Naive thymus-derived CD4-positive, alpha-beta T cell (primary cell): ENCODE measurements at regions not wholly inside any gene's neighbourhood (a gene's known extent, or its start where the extent isn't known, plus 50 kb on each side); places are given as distances from the start of the nearest gene placed in this dataset.

ENCODE experiments used
- ATAC-seq: fragments of 150-1000 bp; cut with Tn5 transposase; 2 replicates; pipeline ENCODE4 v1.10.0; 2021; ENCODE audit warnings: mild to moderate bottlenecking, moderate library complexity
- CTCF ChIA-PET: fragments of 350-600 bp; sonication (Branson Sonifier 250); formaldehyde crosslinking; loops from one replicate; lab custom pipeline; 2021; ENCODE audit warnings: antibody characterized with exemption; lab: Charles Lee
- POLR2A ChIA-PET: fragments of 350-600 bp; sonication (Branson Sonifier 250); formaldehyde crosslinking; loops from one replicate; lab custom pipeline; 2021; ENCODE audit warnings: antibody characterized with exemption, inconsistent platforms; lab: Charles Lee
- DNase-seq, 9 donors: peaks; one replicate each; pipeline versions ENCODE4 v3.0.0 to v3.0.0-alpha.2; 2020 to 2022; ENCODE audit warnings: mixed read lengths in 1 of 9
- H3K27ac ChIP-seq: one replicate; pipeline ENCODE4 v1.7.0; 2013; ENCODE audit warnings: mild to moderate bottlenecking, low read depth, low read length, moderate library complexity
- H3K27me3 ChIP-seq, 2 donors: one replicate each; pipeline ENCODE4 v1.7.0; 2013; ENCODE audit warnings: low read length in 2 of 2, mild to moderate bottlenecking in 2 of 2, moderate library complexity in 2 of 2; ENCODE audit not compliant: control insufficient read depth in 2 of 2, insufficient read depth in 2 of 2
- H3K36me3 ChIP-seq, 3 experiments: 1 replicate in 2 of 3; 2 replicates in 1 of 3; pipeline ENCODE4 v1.7.0; 2013; ENCODE audit warnings: low read length in 3 of 3, mild to moderate bottlenecking in 3 of 3, moderate library complexity in 1 of 3; ENCODE audit not compliant: insufficient read depth in 3 of 3, control insufficient read depth in 2 of 3
- H3K4me1 ChIP-seq, 2 donors: one replicate each; pipeline ENCODE4 v1.7.0; 2013; ENCODE audit warnings: low read length in 2 of 2, mild to moderate bottlenecking in 2 of 2, moderate library complexity in 1 of 2; ENCODE audit not compliant: control insufficient read depth in 2 of 2, insufficient read depth in 2 of 2
- H3K4me3 ChIP-seq: 2 replicates; pipeline ENCODE4 v1.7.0; 2013; ENCODE audit warnings: mild to moderate bottlenecking, low read length
- H3K9me3 ChIP-seq, 3 experiments: 1 replicate in 2 of 3; 2 replicates in 1 of 3; pipeline ENCODE4 v1.7.0; 2013; ENCODE audit warnings: low read length in 3 of 3; ENCODE audit not compliant: control insufficient read depth in 2 of 3
- H3K27ac Mint-ChIP-seq, 9 donors: one replicate each; pipeline ENCODE4 v1.8.0; 2020 to 2022; ENCODE audit warnings: mixed read lengths in 9 of 9, mild to moderate bottlenecking in 8 of 9, moderate library complexity in 5 of 9, inconsistent platforms in 2 of 9
- H3K27me3 Mint-ChIP-seq, 5 donors: one replicate each; pipeline ENCODE4 v1.8.0; 2021 to 2022; ENCODE audit warnings: mixed read lengths in 5 of 5, mild to moderate bottlenecking in 1 of 5
- H3K36me3 Mint-ChIP-seq, 5 donors: one replicate each; pipeline ENCODE4 v1.8.0; 2020 to 2022; ENCODE audit warnings: mixed read lengths in 5 of 5, mild to moderate bottlenecking in 3 of 5, inconsistent platforms in 1 of 5
- H3K4me1 Mint-ChIP-seq, 7 donors: one replicate each; pipeline ENCODE4 v1.8.0; 2020 to 2022; ENCODE audit warnings: mixed read lengths in 7 of 7, mild to moderate bottlenecking in 3 of 7, inconsistent platforms in 1 of 7
- H3K4me3 Mint-ChIP-seq, 10 donors: one replicate each; pipeline ENCODE4 v1.8.0; 2020 to 2022; ENCODE audit warnings: mild to moderate bottlenecking in 10 of 10, mixed read lengths in 10 of 10, moderate library complexity in 6 of 10, inconsistent platforms in 2 of 10
- H3K9me3 Mint-ChIP-seq, 11 donors: one replicate each; pipeline ENCODE4 v1.8.0; 2020 to 2022; ENCODE audit warnings: mixed read lengths in 11 of 11, mild to moderate bottlenecking in 4 of 11, inconsistent platforms in 1 of 11, moderate library complexity in 1 of 11
- intact Hi-C, 2 donors: fragments of 100-400 bp; cut with micrococcal nuclease; formaldehyde crosslinking; loops; one replicate each; pipeline ENCODE4 v1.15.1; 2023

- intact Hi-C loops = no loop called here
- H3K27me3 Mint-ChIP-seq = peaks cover 0 to 6% (median 2%) of the 10 kb centered on the region in 5 donors
Observed at GRCh38 chr17:34874478-34874877, 86.8 kb downstream of the CCT6B start.

GRCh38 chr17:34872640-34873039 is 88.6 kb downstream of the CCT6B start:
- Mint-ChIP-seq H3K27ac (no peak overlapping the region), H3K27me3 (peaks cover 0 to 9% (median 0%) of the 10 kb centered on the region in 5 donors), H3K36me3 (peaks cover 0 to 5% (median 0%) of the 10 kb centered on the region in 5 donors), H3K4me1 (peaks cover 0 to 7% (median 6%) of the 10 kb centered on the region in 7 donors), H3K9me3 (peaks cover 0 to 27% (median 9%) of the 10 kb centered on the region in 11 donors), H3K4me3 (no peak overlapping the region)
- Histone ChIP-seq H3K9me3 (peaks cover 0 to 6% (median 0%) of the 10 kb centered on the region in 3 experiments), H3K27me3 (peaks cover 0 to 4% of the 10 kb centered on the region in 2 donors), H3K4me1 (no peaks in the 10 kb centered on the region), H3K27ac (no peak overlapping the region), H3K4me3 (no peak overlapping the region), H3K36me3 (no peaks in the 10 kb centered on the region)
- ChIA-PET POLR2A (no interaction called here), CTCF (no interaction called here)
- ATAC-seq = no peak
- intact Hi-C loops = no loop called here
- DNase-seq = no peak

More at GRCh38 chr17:34874478-34874877, 86.8 kb downstream of the CCT6B start:
- Mint-ChIP-seq H3K27ac (no peak overlapping the region), H3K4me3 (no peak overlapping the region), H3K36me3 (peaks cover 0 to 5% (median 0%) of the 10 kb centered on the region in 5 donors), H3K4me1 (no peaks in the 10 kb centered on the region), H3K9me3 (peaks cover 0 to 13% (median 4%) of the 10 kb centered on the region in 11 donors)
- H3K27ac ChIP-seq = no peak overlapping the region
- DNase-seq (no peak), ATAC-seq (no peak)
- H3K4me1 ChIP-seq = no peaks in the 10 kb centered on the region
- peaks cover 0 to 4% of the 10 kb centered on the region in 2 donors for H3K27me3 ChIP-seq
- CTCF ChIA-PET = no interaction called here
- no peaks in the 10 kb centered on the region for H3K36me3 ChIP-seq
- POLR2A ChIA-PET = no interaction called here
- peaks cover 0 to 6% (median 0%) of the 10 kb centered on the region in 3 experiments for H3K9me3 ChIP-seq
- no peak overlapping the region for H3K4me3 ChIP-seq

- Mint-ChIP-seq H3K9me3 (peaks cover 0 to 27% (median 9%) of the 10 kb centered on the region in 11 donors), H3K27me3 (peaks cover 0 to 9% (median 0%) of the 10 kb centered on the region in 5 donors), H3K4me3 (no peak overlapping the region), H3K27ac (no peak overlapping the region), H3K4me1 (peaks cover 0 to 10% (median 6%) of the 10 kb centered on the region in 7 donors), H3K36me3 (no peaks in the 10 kb centered on the region)
- H3K4me1 ChIP-seq = no peaks in the 10 kb centered on the region
- DNase-seq = no peak
- POLR2A ChIA-PET = no interaction called here
- ATAC-seq = no peak
- no peaks in the 10 kb centered on the region for H3K36me3 ChIP-seq
- no peak overlapping the region for H3K27ac ChIP-seq
- H3K27me3 ChIP-seq = peaks cover 0 to 4% of the 10 kb centered on the region in 2 donors
- H3K4me3 ChIP-seq = no peak overlapping the region
- intact Hi-C loops = no loop called here
- peaks cover 0 to 6% (median 0%) of the 10 kb centered on the region in 3 experiments for H3K9me3 ChIP-seq
- CTCF ChIA-PET = no interaction called here
Observed at GRCh38 chr17:34869641-34870040, 91.6 kb downstream of the CCT6B start.

- ChIA-PET POLR2A (interaction anchor here (1.1 kb wide), 1 partner anchor 17 kb away, joined by 3 read pairs; no protein-coding TSS in a partner anchor), CTCF (no interaction called here)
- Mint-ChIP-seq H3K9me3 (peaks cover 0 to 16% (median 6%) of the 10 kb centered on the region in 11 donors), H3K27me3 (peaks cover 0 to 7% (median 0%) of the 10 kb centered on the region in 5 donors), H3K27ac (no peak overlapping the region), H3K4me1 (peaks cover 0 to 10% (median 6%) of the 10 kb centered on the region in 7 donors), H3K4me3 (no peak overlapping the region), H3K36me3 (no peaks in the 10 kb centered on the region)
- no peak overlapping the region for H3K27ac ChIP-seq
- no peaks in the 10 kb centered on the region for H3K9me3 ChIP-seq
- ATAC-seq = no peak
- H3K4me1 ChIP-seq = no peaks in the 10 kb centered on the region
- DNase-seq = no peak
- no peaks in the 10 kb centered on the region for H3K36me3 ChIP-seq
- H3K27me3 ChIP-seq = no peaks in the 10 kb centered on the region
- no peak overlapping the region for H3K4me3 ChIP-seq
- intact Hi-C loops = no loop called here
Observed at GRCh38 chr17:34865716-34866115, 95.5 kb downstream of the CCT6B start.

GRCh38 chr17:34862384-34862783 is 98.9 kb downstream of the CCT6B start:
- ChIA-PET CTCF (no interaction called here), POLR2A (no interaction called here)
- no peak for ATAC-seq
- Mint-ChIP-seq H3K27ac (no peak overlapping the region), H3K9me3 (no peaks in the 10 kb centered on the region), H3K4me1 (peaks cover 0 to 10% (median 0%) of the 10 kb centered on the region in 7 donors), H3K36me3 (no peaks in the 10 kb centered on the region), H3K4me3 (no peak overlapping the region), H3K27me3 (peaks cover 0 to 9% (median 3%) of the 10 kb centered on the region in 5 donors)
- H3K27ac ChIP-seq = no peak overlapping the region
- no peak for DNase-seq
- no peaks in the 10 kb centered on the region for H3K36me3 ChIP-seq
- intact Hi-C loops = no loop called here
- no peak overlapping the region for H3K4me3 ChIP-seq
- H3K27me3 ChIP-seq = no peaks in the 10 kb centered on the region
- H3K4me1 ChIP-seq = no peaks in the 10 kb centered on the region
- no peaks in the 10 kb centered on the region for H3K9me3 ChIP-seq

- H3K27ac ChIP-seq = no peak overlapping the region
- Mint-ChIP-seq H3K27me3 (peaks cover 0 to 11% (median 3%) of the 10 kb centered on the region in 5 donors), H3K4me1 (peaks cover 0 to 10% (median 0%) of the 10 kb centered on the region in 7 donors), H3K27ac (peak overlapping the region in 1 of 9 donors; percentile 65), H3K9me3 (no peaks in the 10 kb centered on the region), H3K4me3 (no peak overlapping the region), H3K36me3 (no peaks in the 10 kb centered on the region)
- DNase-seq = no peak
- intact Hi-C loops = no loop called here
- H3K36me3 ChIP-seq = no peaks in the 10 kb centered on the region
- H3K4me3 ChIP-seq = no peak overlapping the region
- no peaks in the 10 kb centered on the region for H3K9me3 ChIP-seq
- no peaks in the 10 kb centered on the region for H3K4me1 ChIP-seq
- H3K27me3 ChIP-seq = no peaks in the 10 kb centered on the region
- ChIA-PET CTCF (no interaction called here), POLR2A (no interaction called here)
- no peak for ATAC-seq
Observed at GRCh38 chr17:34861864-34862263, 99.4 kb downstream of the CCT6B start.

GRCh38 chr17:34859652-34860051 is 101.6 kb downstream of the CCT6B start:
- intact Hi-C loops = no loop called here
- no peak overlapping the region for H3K4me3 ChIP-seq
- CTCF ChIA-PET = no interaction called here
- peaks cover 0 to 10% (median 0%) of the 10 kb centered on the region in 7 donors for H3K4me1 Mint-ChIP-seq
- H3K27me3 Mint-ChIP-seq = peaks cover 0 to 12% (median 3%) of the 10 kb centered on the region in 5 donors
- no peak overlapping the region for H3K4me3 Mint-ChIP-seq
- H3K9me3 ChIP-seq = no peaks in the 10 kb centered on the region
- no peaks in the 10 kb centered on the region for H3K9me3 Mint-ChIP-seq
- no peaks in the 10 kb centered on the region for H3K36me3 Mint-ChIP-seq
- no peak for ATAC-seq
- no peak for DNase-seq
- POLR2A ChIA-PET = no interaction called here
- no peaks in the 10 kb centered on the region for H3K4me1 ChIP-seq
- no peak overlapping the region for H3K27ac Mint-ChIP-seq
- no peak overlapping the region for H3K27ac ChIP-seq
- no peaks in the 10 kb centered on the region for H3K27me3 ChIP-seq
- H3K36me3 ChIP-seq = no peaks in the 10 kb centered on the region
